Hematopoietic multipotent progenitor cell treated with erythropoietin and hydrocortisone succinate and interleukin-3 and kit ligand, for 6 days (in vitro differentiated cells): ENCODE measurements at regions not wholly inside any gene's neighbourhood (a gene's known extent, or its start where the extent isn't known, plus 50 kb on each side); places are given as distances from the start of the nearest gene placed in this dataset.
"Not testable (repeated sequence)": the region's sequence is repeated elsewhere in the genome, so short reads cannot be mapped to it uniquely, and the experiment has no call there.

ENCODE experiments used
- DNase-seq: peaks from one replicate; pipeline ENCODE4 v3.0.0-alpha.2; 2015

- DNase-seq: no peak
Observed at GRCh38 chr6:19336579-19336978, 500.6 kb upstream of the ID4 start.

- DNase-seq: no peak
Observed at GRCh38 chr6:19337101-19337500, 500.1 kb upstream of the ID4 start.

- DNase-seq: no peak
Observed at GRCh38 chr6:19342616-19343015, 494.6 kb upstream of the ID4 start.

GRCh38 chr6:19349429-19349828, 487.7 kb upstream of the ID4 start:
- DNase-seq: no peak

- DNase-seq: no peak
Observed at GRCh38 chr6:19354181-19354580, 483.0 kb upstream of the ID4 start.

GRCh38 chr6:19356692-19357091, 480.5 kb upstream of the ID4 start:
- DNase-seq: no peak

GRCh38 chr6:19362396-19362795, 474.8 kb upstream of the ID4 start:
- no peak for DNase-seq

GRCh38 chr6:19368511-19368910, 468.7 kb upstream of the ID4 start:
- DNase-seq: no peak

GRCh38 chr6:19369785-19370184, 467.4 kb upstream of the ID4 start:
- DNase-seq: no peak

GRCh38 chr6:19370831-19371230, 466.3 kb upstream of the ID4 start:
- no peak for DNase-seq

- DNase-seq: no peak
Observed at GRCh38 chr6:19375613-19376012, 461.6 kb upstream of the ID4 start.

- no peak for DNase-seq
Observed at GRCh38 chr6:19377722-19378121, 459.4 kb upstream of the ID4 start.

- no peak for DNase-seq
Observed at GRCh38 chr6:19380293-19380692, 456.9 kb upstream of the ID4 start.

- DNase-seq: no peak
Observed at GRCh38 chr6:19382676-19383075, 454.5 kb upstream of the ID4 start.

- no peak for DNase-seq
Observed at GRCh38 chr6:19391926-19392325, 445.2 kb upstream of the ID4 start.

GRCh38 chr6:19394051-19394450, 443.1 kb upstream of the ID4 start:
- no peak for DNase-seq

- no peak for DNase-seq
Observed at GRCh38 chr6:19394687-19395086, 442.5 kb upstream of the ID4 start.

- DNase-seq: no peak
Observed at GRCh38 chr6:19395316-19395715, 441.9 kb upstream of the ID4 start.

- no peak for DNase-seq
Observed at GRCh38 chr6:19399406-19399805, 437.8 kb upstream of the ID4 start.

GRCh38 chr6:19404884-19405283, 432.3 kb upstream of the ID4 start:
- DNase-seq: not testable (repeated sequence)

GRCh38 chr6:19408331-19408730, 428.8 kb upstream of the ID4 start:
- no peak for DNase-seq

- DNase-seq: no peak
Observed at GRCh38 chr6:19410481-19410880, 426.7 kb upstream of the ID4 start.

- no peak for DNase-seq
Observed at GRCh38 chr6:19413323-19413722, 423.8 kb upstream of the ID4 start.

GRCh38 chr6:19415605-19416326, 421.4 kb upstream of the ID4 start:
- no peak for DNase-seq

- no peak for DNase-seq
Observed at GRCh38 chr6:19416811-19417210, 420.4 kb upstream of the ID4 start.
